Superior temporal gyrus (tissue), 1 donor: ENCODE measurements at regions not wholly inside any gene's neighbourhood (a gene's known extent, or its start where the extent isn't known, plus 50 kb on each side); places are given as distances from the start of the nearest gene placed in this dataset.

Source experiments
- DNase-seq: peaks from one replicate; pipeline ENCODE4 v3.0.0-alpha.2; 2016; ENCODE audit errors: extremely low spot score

- DNase-seq: no peak
Observed at GRCh38 chr10:60518745-60519144, 129.1 kb upstream of the ANK3 start.

GRCh38 chr10:60517805-60518204 is 128.1 kb upstream of the ANK3 start:
- no peak for DNase-seq

- DNase-seq: no peak
Observed at GRCh38 chr10:60513281-60513680, 123.6 kb upstream of the ANK3 start.

- DNase-seq: no peak
Observed at GRCh38 chr10:60511477-60512229, 122.0 kb upstream of the ANK3 start.

GRCh38 chr10:60508831-60509230 is 119.2 kb upstream of the ANK3 start:
- no peak for DNase-seq

GRCh38 chr10:60508037-60508436 is 118.4 kb upstream of the ANK3 start:
- peak; percentile 86 for DNase-seq

- DNase-seq: no peak
Observed at GRCh38 chr10:60502621-60503020, 112.9 kb upstream of the ANK3 start.

GRCh38 chr10:60498985-60499384 is 109.3 kb upstream of the ANK3 start:
- DNase-seq: no peak

- no peak for DNase-seq
Observed at GRCh38 chr10:60497364-60497763, 107.7 kb upstream of the ANK3 start.

GRCh38 chr10:60496181-60496580 is 106.5 kb upstream of the ANK3 start:
- peak; percentile 42 for DNase-seq

- peak; percentile 73 for DNase-seq
Observed at GRCh38 chr10:60495338-60496055, 105.8 kb upstream of the ANK3 start.

GRCh38 chr10:60494774-60495173 is 105.1 kb upstream of the ANK3 start:
- no peak for DNase-seq

GRCh38 chr10:60491162-60491561 is 101.5 kb upstream of the ANK3 start:
- DNase-seq: no peak

- DNase-seq: peak; percentile 47
Observed at GRCh38 chr10:60490013-60490412, 100.3 kb upstream of the ANK3 start.

- DNase-seq: no peak
Observed at GRCh38 chr10:60488111-60488669, 98.5 kb upstream of the ANK3 start.

GRCh38 chr10:60487543-60487942 is 97.9 kb upstream of the ANK3 start:
- no peak for DNase-seq

- no peak for DNase-seq
Observed at GRCh38 chr10:60485025-60485424, 95.3 kb upstream of the ANK3 start.

- peak; percentile 94 for DNase-seq
Observed at GRCh38 chr10:60480865-60481563, 91.3 kb upstream of the ANK3 start.

- peak; percentile 66 for DNase-seq
Observed at GRCh38 chr10:60479305-60480020, 89.8 kb upstream of the ANK3 start.

- DNase-seq: no peak
Observed at GRCh38 chr10:60476451-60476850, 86.8 kb upstream of the ANK3 start.

GRCh38 chr10:60473557-60473956 is 83.9 kb upstream of the ANK3 start:
- DNase-seq: no peak

- DNase-seq: no peak
Observed at GRCh38 chr10:60470091-60470490, 80.4 kb upstream of the ANK3 start.
